GM13977 (cell line): ENCODE measurements at regions not wholly inside any gene's neighbourhood (a gene's known extent, or its start where the extent isn't known, plus 50 kb on each side); places are given as distances from the start of the nearest gene placed in this dataset.

Source experiments
- DNase-seq: peaks from one replicate; pipeline ENCODE4 v3.0.0; 2012; ENCODE audit warnings: low spot score
- CTCF ChIP-seq: IDR thresholded peaks from 2 replicates; pipeline ENCODE4 v1.5.1; 2012; ENCODE audit warnings: mild to moderate bottlenecking, control low read depth; ENCODE audit not compliant: insufficient read depth; ENCODE audit errors: extremely low read depth, missing control alignments
- in situ Hi-C: fragments of 300-500 bp; cut with MboI; formaldehyde crosslinking; loops from one replicate; pipeline ENCODE4 v1.12.0; 2022; ENCODE audit warnings: low sequenced_read_pairs, low pct_unique_long_range_greater_than_20kb, mixed read lengths, inconsistent platforms; ENCODE audit not compliant: unreplicated experiment

- TF ChIP-seq CTCF: no peak
- in situ Hi-C loops: no loop called here
- no peak for DNase-seq
Measured at GRCh38 chr1:181366910-181367309, 116.4 kb upstream of the CACNA1E start.

GRCh38 chr1:181369416-181369815 lies 113.9 kb upstream of the CACNA1E start:
- in situ Hi-C loops: no loop called here
- no peak for TF ChIP-seq CTCF
- DNase-seq: no peak

GRCh38 chr1:181383695-181384094 lies 99.6 kb upstream of the CACNA1E start:
- DNase-seq: no peak
- TF ChIP-seq CTCF: no peak
- in situ Hi-C loops: no loop called here

- no peak for DNase-seq
- TF ChIP-seq CTCF: no peak
- in situ Hi-C loops: no loop called here
Measured at GRCh38 chr1:181386340-181386739, 97.0 kb upstream of the CACNA1E start.

GRCh38 chr1:181386951-181387350 lies 96.4 kb upstream of the CACNA1E start:
- no peak for TF ChIP-seq CTCF
- DNase-seq: no peak
- in situ Hi-C loops: no loop called here

GRCh38 chr1:181387702-181388101 lies 95.6 kb upstream of the CACNA1E start:
- no peak for DNase-seq
- no peak for TF ChIP-seq CTCF
- in situ Hi-C loops: no loop called here
